ENCODE measurements at regions not wholly inside any gene's neighbourhood (a gene's known extent, or its start where the extent isn't known, plus 50 kb on each side); places are given as distances from the start of the nearest gene placed in this dataset.

GRCh38 chr12:18207266-18207665, 54.1 kb upstream of the PIK3C2G start:
- Histone ChIP-seq H3K9me3 (ENCODE audit: control insufficient read depth, low read length) (no peaks in the 10 kb centered on the region), H3K4me3 (ENCODE audit: low read length) (no peak overlapping the region), H3K36me3 (ENCODE audit: control insufficient read depth, insufficient read depth, low read length, severe bottlenecking) (no peaks in the 10 kb centered on the region), H3K9ac (ENCODE audit: low read length) (no peak overlapping the region), H3K4me1 (ENCODE audit: control insufficient read depth, insufficient read depth, low read length) (no peaks in the 10 kb centered on the region), H3K27me3 (replicated peaks; ENCODE audit: control insufficient read depth, insufficient read depth, low read length) (no peaks in the 10 kb centered on the region)
- no peak for DNase-seq (ENCODE audit: low read depth)

- Histone ChIP-seq H3K27me3 (replicated peaks; ENCODE audit: control insufficient read depth, insufficient read depth, low read length) (no peaks in the 10 kb centered on the region), H3K4me3 (ENCODE audit: low read length) (no peak overlapping the region), H3K4me1 (ENCODE audit: control insufficient read depth, insufficient read depth, low read length) (no peaks in the 10 kb centered on the region), H3K9ac (ENCODE audit: low read length) (no peak overlapping the region), H3K36me3 (ENCODE audit: control insufficient read depth, insufficient read depth, low read length, severe bottlenecking) (no peaks in the 10 kb centered on the region), H3K9me3 (ENCODE audit: control insufficient read depth, low read length) (no peaks in the 10 kb centered on the region)
- no peak for DNase-seq (ENCODE audit: low read depth)
Observed at GRCh38 chr12:18206198-18206597, 55.1 kb upstream of the PIK3C2G start.

GRCh38 chr12:18204053-18204452, 57.3 kb upstream of the PIK3C2G start:
- Histone ChIP-seq H3K9ac (ENCODE audit: low read length) (no peak overlapping the region), H3K36me3 (ENCODE audit: control insufficient read depth, insufficient read depth, low read length, severe bottlenecking) (no peaks in the 10 kb centered on the region)

GRCh38 chr12:18192119-18192518, 69.2 kb upstream of the PIK3C2G start:
- Histone ChIP-seq H3K27me3 (replicated peaks; ENCODE audit: control insufficient read depth, insufficient read depth, low read length) (no peaks in the 10 kb centered on the region), H3K9ac (ENCODE audit: low read length) (no peak overlapping the region), H3K9me3 (ENCODE audit: control insufficient read depth, low read length) (no peaks in the 10 kb centered on the region), H3K4me1 (ENCODE audit: control insufficient read depth, insufficient read depth, low read length) (no peaks in the 10 kb centered on the region), H3K4me3 (ENCODE audit: low read length) (no peak overlapping the region), H3K36me3 (ENCODE audit: control insufficient read depth, insufficient read depth, low read length, severe bottlenecking) (no peaks in the 10 kb centered on the region)
- no peak for DNase-seq (ENCODE audit: low read depth)

More at GRCh38 chr12:18204053-18204452, 57.3 kb upstream of the PIK3C2G start:
- H3K4me3 ChIP-seq (ENCODE audit: low read length) = no peak overlapping the region
- no peaks in the 10 kb centered on the region for H3K9me3 ChIP-seq (ENCODE audit: control insufficient read depth, low read length)
- DNase-seq (ENCODE audit: low read depth) = no peak
- H3K4me1 ChIP-seq (ENCODE audit: control insufficient read depth, insufficient read depth, low read length) = no peaks in the 10 kb centered on the region
- H3K27me3 ChIP-seq (replicated peaks; ENCODE audit: control insufficient read depth, insufficient read depth, low read length) = no peaks in the 10 kb centered on the region

- no peak overlapping the region for H3K4me3 ChIP-seq (ENCODE audit: low read length)
- no peak for DNase-seq (ENCODE audit: low read depth)
- H3K4me1 ChIP-seq (ENCODE audit: control insufficient read depth, insufficient read depth, low read length) = no peaks in the 10 kb centered on the region
- no peaks in the 10 kb centered on the region for H3K9me3 ChIP-seq (ENCODE audit: control insufficient read depth, low read length)
- H3K9ac ChIP-seq (ENCODE audit: low read length) = no peak overlapping the region
- no peaks in the 10 kb centered on the region for H3K27me3 ChIP-seq (replicated peaks; ENCODE audit: control insufficient read depth, insufficient read depth, low read length)
- H3K36me3 ChIP-seq (ENCODE audit: control insufficient read depth, insufficient read depth, low read length, severe bottlenecking) = no peaks in the 10 kb centered on the region
Observed at GRCh38 chr12:18183141-18183540, 78.2 kb upstream of the PIK3C2G start.

- H3K36me3 ChIP-seq (ENCODE audit: control insufficient read depth, insufficient read depth, low read length, severe bottlenecking) = no peaks in the 10 kb centered on the region
- DNase-seq (ENCODE audit: low read depth) = peak; percentile 37
- H3K9me3 ChIP-seq (ENCODE audit: control insufficient read depth, low read length) = peaks cover 3% of the 10 kb centered on the region
- no peaks in the 10 kb centered on the region for H3K4me1 ChIP-seq (ENCODE audit: control insufficient read depth, insufficient read depth, low read length)
- no peak overlapping the region for H3K4me3 ChIP-seq (ENCODE audit: low read length)
- H3K9ac ChIP-seq (ENCODE audit: low read length) = no peak overlapping the region
- no peaks in the 10 kb centered on the region for H3K27me3 ChIP-seq (replicated peaks; ENCODE audit: control insufficient read depth, insufficient read depth, low read length)
Observed at GRCh38 chr12:18171571-18171970, 81.6 kb upstream of the RERGL start.

GRCh38 chr12:18168016-18168415, 78.0 kb upstream of the RERGL start:
- H3K27me3 ChIP-seq (replicated peaks; ENCODE audit: control insufficient read depth, insufficient read depth, low read length) = no peaks in the 10 kb centered on the region
- no peak overlapping the region for H3K4me3 ChIP-seq (ENCODE audit: low read length)
- no peaks in the 10 kb centered on the region for H3K36me3 ChIP-seq (ENCODE audit: control insufficient read depth, insufficient read depth, low read length, severe bottlenecking)
- no peak for DNase-seq (ENCODE audit: low read depth)
- H3K9ac ChIP-seq (ENCODE audit: low read length) = no peak overlapping the region
- H3K9me3 ChIP-seq (ENCODE audit: control insufficient read depth, low read length) = peaks cover 3% of the 10 kb centered on the region
- H3K4me1 ChIP-seq (ENCODE audit: control insufficient read depth, insufficient read depth, low read length) = peaks cover 12% of the 10 kb centered on the region

- H3K9me3 ChIP-seq (ENCODE audit: control insufficient read depth, low read length) = no peaks in the 10 kb centered on the region
- H3K9ac ChIP-seq (ENCODE audit: low read length) = peak overlapping the region; percentile 44
- peaks cover 12% of the 10 kb centered on the region for H3K4me1 ChIP-seq (ENCODE audit: control insufficient read depth, insufficient read depth, low read length)
- H3K27me3 ChIP-seq (replicated peaks; ENCODE audit: control insufficient read depth, insufficient read depth, low read length) = no peaks in the 10 kb centered on the region
- H3K4me3 ChIP-seq (ENCODE audit: low read length) = peak overlapping the region; percentile 65
- H3K36me3 ChIP-seq (ENCODE audit: control insufficient read depth, insufficient read depth, low read length, severe bottlenecking) = no peaks in the 10 kb centered on the region
- no peak for DNase-seq (ENCODE audit: low read depth)
Observed at GRCh38 chr12:18165889-18166288, 75.9 kb upstream of the RERGL start.

- H3K4me1 ChIP-seq (ENCODE audit: control insufficient read depth, insufficient read depth, low read length) = peaks cover 12% of the 10 kb centered on the region
- H3K27me3 ChIP-seq (replicated peaks; ENCODE audit: control insufficient read depth, insufficient read depth, low read length) = no peaks in the 10 kb centered on the region
- peak; percentile 66 for DNase-seq (ENCODE audit: low read depth)
- peak overlapping the region; percentile 65 for H3K4me3 ChIP-seq (ENCODE audit: low read length)
- no peaks in the 10 kb centered on the region for H3K9me3 ChIP-seq (ENCODE audit: control insufficient read depth, low read length)
- H3K9ac ChIP-seq (ENCODE audit: low read length) = peak overlapping the region; percentile 44
- no peaks in the 10 kb centered on the region for H3K36me3 ChIP-seq (ENCODE audit: control insufficient read depth, insufficient read depth, low read length, severe bottlenecking)
Observed at GRCh38 chr12:18165422-18165871, 75.5 kb upstream of the RERGL start.

GRCh38 chr12:18160901-18161300, 70.9 kb upstream of the RERGL start:
- Histone ChIP-seq H3K27me3 (replicated peaks; ENCODE audit: control insufficient read depth, insufficient read depth, low read length) (no peaks in the 10 kb centered on the region), H3K9me3 (ENCODE audit: control insufficient read depth, low read length) (no peaks in the 10 kb centered on the region), H3K9ac (ENCODE audit: low read length) (no peak overlapping the region), H3K4me3 (ENCODE audit: low read length) (no peak overlapping the region), H3K4me1 (ENCODE audit: control insufficient read depth, insufficient read depth, low read length) (peaks cover 7% of the 10 kb centered on the region), H3K36me3 (ENCODE audit: control insufficient read depth, insufficient read depth, low read length, severe bottlenecking) (no peaks in the 10 kb centered on the region)
- DNase-seq (ENCODE audit: low read depth) = no peak

- H3K36me3 ChIP-seq (ENCODE audit: control insufficient read depth, insufficient read depth, low read length, severe bottlenecking) = no peaks in the 10 kb centered on the region
- no peak overlapping the region for H3K4me3 ChIP-seq (ENCODE audit: low read length)
- H3K4me1 ChIP-seq (ENCODE audit: control insufficient read depth, insufficient read depth, low read length) = no peaks in the 10 kb centered on the region
- H3K9me3 ChIP-seq (ENCODE audit: control insufficient read depth, low read length) = no peaks in the 10 kb centered on the region
- H3K9ac ChIP-seq (ENCODE audit: low read length) = no peak overlapping the region
- peak; percentile 68 for DNase-seq (ENCODE audit: low read depth)
- H3K27me3 ChIP-seq (replicated peaks; ENCODE audit: control insufficient read depth, insufficient read depth, low read length) = no peaks in the 10 kb centered on the region
Observed at GRCh38 chr12:18158774-18159557, 69.0 kb upstream of the RERGL start.

GRCh38 chr12:18153826-18154225, 63.8 kb upstream of the RERGL start:
- no peak for DNase-seq (ENCODE audit: low read depth)
- H3K4me3 ChIP-seq (ENCODE audit: low read length) = no peak overlapping the region
- H3K27me3 ChIP-seq (replicated peaks; ENCODE audit: control insufficient read depth, insufficient read depth, low read length) = no peaks in the 10 kb centered on the region
- no peaks in the 10 kb centered on the region for H3K36me3 ChIP-seq (ENCODE audit: control insufficient read depth, insufficient read depth, low read length, severe bottlenecking)
- H3K9me3 ChIP-seq (ENCODE audit: control insufficient read depth, low read length) = no peaks in the 10 kb centered on the region
- H3K4me1 ChIP-seq (ENCODE audit: control insufficient read depth, insufficient read depth, low read length) = no peaks in the 10 kb centered on the region
- no peak overlapping the region for H3K9ac ChIP-seq (ENCODE audit: low read length)
